ENCODE measurements at regions not wholly inside any gene's neighbourhood (a gene's known extent, or its start where the extent isn't known, plus 50 kb on each side); places are given as distances from the start of the nearest gene placed in this dataset.
A peak's percentile ranks its signal among the peaks of the same experiment; 100 is the strongest.

GRCh38 chr6:84344005-84344404, 116.6 kb upstream of the CEP162 start:
- CTCF ChIA-PET (ENCODE audit: low intra/inter-chr PET ratio) = no interaction called here
- H3K9me1 ChIP-seq (ENCODE audit: control insufficient read depth, insufficient read depth, low read length) = no peaks in the 10 kb centered on the region
- in situ Hi-C loops (cut with MboI) = no loop called here
- no peaks in the 10 kb centered on the region for H3K27me3 ChIP-seq (ENCODE audit: control insufficient read depth in 2 of 2, insufficient read depth in 2 of 2, low read length in 2 of 2)
- FAIRE-seq (no peak), DNase-seq (ENCODE audit: extremely low read depth in 1 of 4, low spot score in 3 of 4) (no peak), ATAC-seq (no peak; the same call in 2 of the 3 replicates)
- WGBS (ENCODE audit: insufficient coverage, low coverage, missing lambda C conversion rate) = 8% methylated on average over 3 of the region's 3 CpGs
- no peaks in the 10 kb centered on the region for H3K9me3 ChIP-seq (replicated peaks; ENCODE audit: control insufficient read depth, insufficient read depth, low read depth, low read length)
- POLR2A ChIA-PET = no interaction called here
- no peak overlapping the region for H3K4me2 ChIP-seq (ENCODE audit: insufficient read depth, low read length)
- TF ChIP-seq SPI1 (IDR thresholded peaks at IDR 0.05; ENCODE audit: borderline replicate concordance, low read depth, low read length) = peak; percentile 85
- TF ChIP-seq ZNF316 (IDR thresholded peaks at IDR 0.05) = no peak
- peak; percentile 73 for TF ChIP-seq CHD2 (IDR thresholded peaks at IDR 0.05; ENCODE audit: low read depth, low read length)
- peak; percentile 22; the same call in 1 of the 2 replicates for TF ChIP-seq ZNF274 (IDR thresholded peaks at IDR 0.05; ENCODE audit: borderline replicate concordance, low read depth, low read length)
- TF ChIP-seq CC2D1A (IDR thresholded peaks at IDR 0.05) = peak; percentile 33; the same call in 1 of the 2 replicates
- no peaks in the 10 kb centered on the region; a peak in 2 of 5 replicates for H3K4me1 ChIP-seq (replicated peaks in 1 of 2; ENCODE audit: control insufficient read depth in 2 of 2, insufficient read depth in 2 of 2, low read length in 2 of 2)
- H3K27ac ChIP-seq (ENCODE audit: extremely low read depth, low read depth, low read length) = no peak overlapping the region
- no peaks in the 10 kb centered on the region for H3K79me2 ChIP-seq (ENCODE audit: control insufficient read depth, insufficient read depth, low read length)
- H4K20me1 ChIP-seq (replicated peaks; ENCODE audit: control insufficient read depth, insufficient read depth, low read length) = no peaks in the 10 kb centered on the region
- no peaks in the 10 kb centered on the region for H3K36me3 ChIP-seq (ENCODE audit: control insufficient read depth, insufficient read depth, low read length)
- intact Hi-C loops (cut with micrococcal nuclease) = no loop called here
- H3K9ac ChIP-seq (ENCODE audit: insufficient read depth in 1 of 2, low read depth in 2 of 2, low read length in 2 of 2) = no peak overlapping the region
- H2AFZ ChIP-seq (ENCODE audit: low read depth, low read length) = peak overlapping the region; percentile 56
- BruUV-seq (replicated peaks) = no TSS peak
- H3K4me3 ChIP-seq = no peak overlapping the region

DNA sequence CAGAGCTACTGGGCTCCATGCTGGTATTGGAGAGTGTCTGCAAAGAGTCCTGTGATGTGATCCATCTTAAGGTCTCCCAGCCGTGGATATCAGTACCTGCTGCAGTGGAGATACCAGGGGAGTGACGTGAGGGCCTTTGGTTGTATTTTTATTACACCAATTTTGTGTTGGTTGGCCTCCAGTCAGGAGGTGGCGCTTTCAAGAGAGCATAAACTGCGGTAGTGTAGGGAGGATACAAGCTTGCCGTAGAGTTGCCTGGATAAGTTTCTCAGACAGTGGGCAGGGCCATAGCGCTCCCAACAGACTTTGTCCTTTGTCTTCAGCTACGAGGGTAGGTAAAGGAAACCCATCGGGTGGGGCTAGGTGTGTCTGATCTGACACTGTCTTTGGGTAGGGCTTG, 113.0 kb upstream of the CEP162 start:
- Histone ChIP-seq H3K27ac (ENCODE audit: extremely low read depth, low read depth, low read length) (no peak overlapping the region), H3K79me2 (ENCODE audit: control insufficient read depth, insufficient read depth, low read length) (no peaks in the 10 kb centered on the region), H3K9me3 (replicated peaks; ENCODE audit: control insufficient read depth, insufficient read depth, low read depth, low read length) (no peaks in the 10 kb centered on the region), H3K9me1 (ENCODE audit: control insufficient read depth, insufficient read depth, low read length) (no peaks in the 10 kb centered on the region), H3K4me2 (ENCODE audit: insufficient read depth, low read length) (no peak overlapping the region), H3K36me3 (ENCODE audit: control insufficient read depth, insufficient read depth, low read length) (no peaks in the 10 kb centered on the region), H4K20me1 (replicated peaks; ENCODE audit: control insufficient read depth, insufficient read depth, low read length) (no peaks in the 10 kb centered on the region), H3K4me3 (no peak overlapping the region), H2AFZ (ENCODE audit: low read depth, low read length) (no peak overlapping the region), H3K9ac (ENCODE audit: insufficient read depth in 1 of 2, low read depth in 2 of 2, low read length in 2 of 2) (no peak overlapping the region), H3K27me3 (ENCODE audit: control insufficient read depth in 2 of 2, insufficient read depth in 2 of 2, low read length in 2 of 2) (no peaks in the 10 kb centered on the region), H3K4me1 (replicated peaks in 1 of 2; ENCODE audit: control insufficient read depth in 2 of 2, insufficient read depth in 2 of 2, low read length in 2 of 2) (no peaks in the 10 kb centered on the region; a peak in 2 of 5 replicates)
- no TSS peak for BruUV-seq (replicated peaks)
- no peak for DNase-seq (ENCODE audit: extremely low read depth in 1 of 4, low spot score in 3 of 4)
- in situ Hi-C loops (cut with MboI) = no loop called here
- POLR2A ChIA-PET = no interaction called here
- ATAC-seq = no peak; the same call in 2 of the 3 replicates
- TF ChIP-seq ZKSCAN8 (CRISPR knock-in tag; IDR thresholded peaks at IDR 0.05) (no peak), ESRRA (IDR thresholded peaks at IDR 0.05; ENCODE audit: borderline replicate concordance, low read depth) (no peak), DPF2 (IDR thresholded peaks at IDR 0.05) (no peak), BHLHE40 (IDR thresholded peaks at IDR 0.05; ENCODE audit: low read length) (no peak), ILK (tag; IDR thresholded peaks at IDR 0.05; ENCODE audit: borderline replicate concordance, low read depth) (no peak), GTF2F1 (IDR thresholded peaks at IDR 0.05; ENCODE audit: low read depth, low read length) (no peak)
- CTCF ChIA-PET (ENCODE audit: low intra/inter-chr PET ratio) = no interaction called here
- 10% methylated on average over 7 of the region's 8 CpGs for WGBS (ENCODE audit: insufficient coverage, low coverage, missing lambda C conversion rate)
- FAIRE-seq = no peak
- intact Hi-C loops (cut with micrococcal nuclease) = no loop called here

Measured in K562 (cell line).